Adrenal gland (tissue), 9 donors: ENCODE measurements at regions not wholly inside any gene's neighbourhood (a gene's known extent, or its start where the extent isn't known, plus 50 kb on each side); places are given as distances from the start of the nearest gene placed in this dataset.
A peak's percentile ranks its signal among the peaks of the same experiment; 100 is the strongest.

Experiments used
- DNase-seq, 7 donors: peaks; one replicate each; pipeline ENCODE4 v3.0.0-alpha.2; 2019 to 2020
- H3K27ac ChIP-seq, 5 donors: fragments of 200-600 bp; sonication (generic) in 4 of 5; 1 replicate in 3 of 5; 2 replicates in 2 of 5; pipeline versions ENCODE4 v1.5.1 to v1.8.0; 2016 to 2020; ENCODE audit warnings: mild to moderate bottlenecking in 1 of 5
- H3K27me3 ChIP-seq: fragments of 200-600 bp; 2 replicates; pipeline ENCODE4 v1.8.0; 2021
- H3K36me3 ChIP-seq, 2 donors: fragments of 200-600 bp; replicated peaks in 1 of 2; 1 replicate in 1 of 2; 2 replicates in 1 of 2; pipeline versions ENCODE4 v1.5.1 to v1.8.0; 2018 to 2022
- H3K4me1 ChIP-seq, 2 donors: fragments of 200-600 bp; replicated peaks in 1 of 2; 1 replicate in 1 of 2; 2 replicates in 1 of 2; pipeline versions ENCODE4 v1.5.1 to v1.8.0; 2018 to 2021
- H3K4me3 ChIP-seq, 4 donors: fragments of 200-600 bp; sonication (generic) in 3 of 4; one replicate each; pipeline ENCODE4 v1.5.1; 2016 to 2018
- H3K9me3 ChIP-seq, 3 donors: fragments of 200-600 bp; sonication (generic) in 1 of 3; replicated peaks in 1 of 3; 1 replicate in 2 of 3; 2 replicates in 1 of 3; pipeline versions ENCODE4 v1.5.1 to v1.8.0; 2016 to 2021
- CTCF ChIP-seq, 6 experiments: fragments of 450-650 bp in 4 of 6; fragments of 200-600 bp in 2 of 6; sonication (generic) in 1 of 6; IDR thresholded peaks; 1 replicate in 5 of 6; 2 replicates in 1 of 6; pipeline versions ENCODE4 v1.5.1 to v1.8.0; 2016 to 2021; ENCODE audit warnings: antibody characterized with exemption in 6 of 6, mild to moderate bottlenecking in 2 of 6, moderate library complexity in 1 of 6
- POLR2A ChIP-seq, 2 donors: fragments of 450-650 bp; IDR thresholded peaks; one replicate each; pipeline ENCODE4 v1.6.1; 2017; ENCODE audit warnings: antibody characterized with exemption in 2 of 2, mild to moderate bottlenecking in 2 of 2, moderate library complexity in 1 of 2
- WGBS, 4 donors: extraction: QIAGEN DNeasy Blood & Tissue Kit in 2 of 4; methylation state at CpG; one replicate each; pipeline versions ENCODE4 v1.1.5 to v1.1.7; 2013 to 2017; 5-methylcytosine and 5-hydroxymethylcytosine counted together
- intact Hi-C, 2 donors: fragments of 100-400 bp; cut with DNase I; formaldehyde crosslinking; loops; one replicate each; pipeline versions ENCODE4 v1.14.1 to v1.15.0; 2022 to 2023
- donor health status: healthy with polysubstance abuse.
- donor health status: Bipolar disorder and iron deficiency.
- donor health status: DM: yes; HTN: yes; CAD: no.
- donor health status: DM: no; HTN: no; CAD: no.
- donor health status: DM: no; HTN: no; CAD: no.

GRCh38 chr4:177569434-177569833 lies 127.2 kb upstream of the AGA start:
- intact Hi-C loops = no loop called here
- Histone ChIP-seq H3K9me3 (no peaks in the 10 kb centered on the region), H3K4me1 (no peaks in the 10 kb centered on the region), H3K36me3 (no peaks in the 10 kb centered on the region), H3K4me3 (no peak overlapping the region), H3K27me3 (no peaks in the 10 kb centered on the region), H3K27ac (no peak overlapping the region)
- 57 to 67% (median 62%) methylated on average over 1 of the region's 1 CpG for WGBS, 4 donors
- no peak for DNase-seq
- no peak for TF ChIP-seq CTCF (IDR thresholded peaks at IDR 0.05)
- TF ChIP-seq POLR2A (IDR thresholded peaks at IDR 0.05) = no peak

DNA sequence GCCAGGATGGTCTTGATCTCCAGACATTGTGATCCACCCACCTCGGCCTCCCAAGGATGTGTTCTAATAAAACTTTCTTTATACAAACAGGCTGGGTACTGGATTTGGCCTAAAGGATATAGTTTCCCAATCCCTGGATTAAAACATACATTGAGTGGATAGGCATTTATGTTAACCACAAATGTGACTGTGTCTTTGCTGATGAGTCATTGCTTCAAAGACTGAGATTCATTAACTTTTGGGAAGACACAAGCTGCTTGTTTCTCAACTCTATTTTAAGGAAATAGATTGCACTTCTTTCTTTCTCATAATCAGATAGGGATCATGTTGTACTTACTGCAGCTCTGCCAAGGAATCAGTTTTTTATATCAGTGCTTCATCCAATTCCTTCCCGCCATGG lies 131.3 kb upstream of the AGA start:
- H3K27ac ChIP-seq = no peak overlapping the region
- no peaks in the 10 kb centered on the region for H3K9me3 ChIP-seq
- no peak for DNase-seq
- WGBS, 4 donors = 94 to 100% (median 96%) methylated on average over 2 of the region's 2 CpGs
- H3K36me3 ChIP-seq = no peaks in the 10 kb centered on the region
- H3K4me1 ChIP-seq = no peaks in the 10 kb centered on the region
- H3K4me3 ChIP-seq = no peak overlapping the region
- intact Hi-C loops = no loop called here
- no peaks in the 10 kb centered on the region for H3K27me3 ChIP-seq
- TF ChIP-seq CTCF (IDR thresholded peaks at IDR 0.05) (no peak), POLR2A (IDR thresholded peaks at IDR 0.05) (no peak)

DNA sequence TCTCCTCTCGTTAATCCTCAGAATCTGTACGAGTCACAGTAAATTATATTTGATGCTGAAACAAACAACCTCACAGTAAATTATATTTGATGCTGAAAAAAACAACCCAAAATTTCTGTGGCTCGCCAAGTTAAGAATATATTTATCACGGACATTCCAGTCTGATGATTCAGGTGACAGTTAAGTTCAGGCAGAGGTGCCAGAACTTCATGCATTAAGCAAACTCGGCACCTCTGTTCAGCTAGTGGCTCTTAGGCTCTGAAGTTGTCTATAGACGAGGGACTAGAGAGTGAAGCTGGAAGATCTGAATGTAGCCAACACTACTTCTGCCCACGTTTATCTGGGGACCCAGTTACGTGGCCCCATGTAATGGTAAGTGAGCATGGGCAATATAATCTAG lies 132.2 kb upstream of the AGA start:
- Histone ChIP-seq H3K4me3 (no peak overlapping the region), H3K4me1 (no peaks in the 10 kb centered on the region), H3K27me3 (no peaks in the 10 kb centered on the region), H3K9me3 (no peaks in the 10 kb centered on the region), H3K36me3 (no peaks in the 10 kb centered on the region), H3K27ac (no peak overlapping the region)
- no peak for TF ChIP-seq POLR2A (IDR thresholded peaks at IDR 0.05)
- no peak for TF ChIP-seq CTCF (IDR thresholded peaks at IDR 0.05)
- 78 to 85% (median 81%) methylated on average over 8 of the region's 8 CpGs for WGBS, 4 donors
- intact Hi-C loops = no loop called here
- DNase-seq = no peak

DNA sequence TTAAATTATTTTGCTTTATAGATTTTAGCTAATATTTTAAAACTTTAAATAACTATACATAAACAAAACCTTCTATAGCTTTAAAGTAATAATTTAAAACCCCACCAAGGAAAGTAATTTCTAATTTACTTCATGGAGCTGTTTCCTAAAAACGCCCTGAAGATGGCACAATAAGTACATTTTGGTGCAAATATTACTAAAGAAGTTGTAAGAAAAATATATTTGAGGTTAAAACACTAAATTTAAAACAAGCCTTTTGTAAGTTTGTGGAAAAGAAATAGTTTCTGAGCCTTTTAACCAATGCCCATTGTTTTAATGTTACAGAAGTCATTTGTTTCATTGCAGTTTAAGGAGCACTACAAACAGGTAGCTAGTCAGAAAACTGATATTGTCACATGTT lies 137.4 kb upstream of the AGA start:
- TF ChIP-seq CTCF (IDR thresholded peaks at IDR 0.05) = peak in 2 of 6 experiments; percentile 8 to 25
- no peak for TF ChIP-seq POLR2A (IDR thresholded peaks at IDR 0.05)
- Histone ChIP-seq H3K4me3 (no peak overlapping the region), H3K4me1 (no peaks in the 10 kb centered on the region), H3K36me3 (no peaks in the 10 kb centered on the region), H3K27me3 (no peaks in the 10 kb centered on the region), H3K9me3 (no peaks in the 10 kb centered on the region), H3K27ac (no peak overlapping the region)
- DNase-seq = no peak
- WGBS, 4 donors = 38 to 68% (median 55%) methylated on average over 1 of the region's 1 CpG
- intact Hi-C loops = no loop called here
